Mucosa of descending colon (tissue), 3 donors: ENCODE measurements at regions not wholly inside any gene's neighbourhood (a gene's known extent, or its start where the extent isn't known, plus 50 kb on each side); places are given as distances from the start of the nearest gene placed in this dataset.

Source experiments
- ATAC-seq: fragments of 200-7000 bp; cut with Tn5 transposase; one replicate; pipeline ENCODE4 v1.9.1; 2020; ENCODE audit warnings: mild to moderate bottlenecking, moderate library complexity
- DNase-seq, 3 donors: peaks; one replicate each; pipeline ENCODE4 v3.0.0-alpha.2; 2020
- H3K36me3 ChIP-seq: fragments of 200-600 bp; one replicate; pipeline ENCODE4 v1.8.0; 2021; ENCODE audit warnings: low read depth, mild to moderate bottlenecking
- H3K4me1 ChIP-seq: fragments of 200-600 bp; one replicate; pipeline ENCODE4 v1.8.0; 2021; ENCODE audit warnings: low read depth, mild to moderate bottlenecking
- H3K4me3 ChIP-seq: fragments of 200-600 bp; one replicate; pipeline ENCODE4 v1.8.0; 2021; ENCODE audit warnings: mild to moderate bottlenecking
- H3K9me3 ChIP-seq: fragments of 200-600 bp; one replicate; pipeline ENCODE4 v1.8.0; 2021; ENCODE audit warnings: mild to moderate bottlenecking
- CTCF ChIP-seq: fragments of 200-600 bp; IDR thresholded peaks from one replicate; pipeline ENCODE4 v1.8.0; 2022; ENCODE audit warnings: antibody characterized with exemption, mild to moderate bottlenecking
- intact Hi-C, 2 donors: fragments of 100-400 bp; cut with DNase I in 1 of 2; cut with micrococcal nuclease in 1 of 2; formaldehyde crosslinking; loops; one replicate each; pipeline versions ENCODE4 v1.11.0 to v1.11.1; 2022; cut with DNase I, micrococcal nuclease
- donor health status: DM: no; HTN: no; CAD: no; lungs with moderate emphysema.
- donor health status: DM: no; HTN: no; CAD: no.
- donor health status: DM: no; HTN: yes; CAD: no.

- no peak for DNase-seq
- Histone ChIP-seq H3K36me3 (no peaks in the 10 kb centered on the region), H3K9me3 (no peaks in the 10 kb centered on the region), H3K4me1 (no peaks in the 10 kb centered on the region), H3K4me3 (no peak overlapping the region)
- no peak for TF ChIP-seq CTCF
- intact Hi-C loops, result no loop called here
- ATAC-seq, result no peak
Measured at GRCh38 chr12:111037047-111037446, 116.7 kb upstream of the MYL2 start.

GRCh38 chr12:111035578-111036301, 115.4 kb upstream of the MYL2 start:
- no peak overlapping the region for H3K4me3 ChIP-seq
- intact Hi-C loops, result no loop called here
- no peak for DNase-seq
- TF ChIP-seq CTCF, result no peak
- H3K36me3 ChIP-seq, result no peaks in the 10 kb centered on the region
- no peaks in the 10 kb centered on the region for H3K4me1 ChIP-seq
- ATAC-seq, result no peak
- H3K9me3 ChIP-seq, result no peaks in the 10 kb centered on the region

- DNase-seq (no peak), ATAC-seq (no peak)
- TF ChIP-seq CTCF, result no peak
- no peak overlapping the region for H3K4me3 ChIP-seq
- no peaks in the 10 kb centered on the region for H3K36me3 ChIP-seq
- no peaks in the 10 kb centered on the region for H3K9me3 ChIP-seq
- intact Hi-C loops, result no loop called here
- H3K4me1 ChIP-seq, result no peaks in the 10 kb centered on the region
Measured at GRCh38 chr12:111034886-111035577, 114.7 kb upstream of the MYL2 start.

GRCh38 chr12:111034083-111034885, 113.9 kb upstream of the MYL2 start, which contains the start of gene CUX2:
Gene CUX2 (plus strand): TSS chr12:111034165.
- intact Hi-C loops, result no loop called here
- DNase-seq (no peak), ATAC-seq (no peak)
- Histone ChIP-seq H3K4me3 (no peak within 1 kb of the TSS), H3K4me1 (no peaks in the 10 kb centered on the region), H3K9me3 (no peaks in the 10 kb centered on the region), H3K36me3 (no peaks in the 10 kb centered on the region)
- TF ChIP-seq CTCF, result no peak

- Histone ChIP-seq H3K9me3 (no peaks in the 10 kb centered on the region), H3K4me3 (no peak overlapping the region), H3K36me3 (no peaks in the 10 kb centered on the region), H3K4me1 (no peaks in the 10 kb centered on the region)
- ATAC-seq (no peak), DNase-seq (no peak)
- intact Hi-C loops, result no loop called here
- no peak for TF ChIP-seq CTCF
Measured at GRCh38 chr12:111033281-111034082, 113.1 kb upstream of the MYL2 start.
